DMS53 treated with DMSO at 0.1 percent for 48 hours (cell line): ENCODE measurements at regions not wholly inside any gene's neighbourhood (a gene's known extent, or its start where the extent isn't known, plus 50 kb on each side); places are given as distances from the start of the nearest gene placed in this dataset.
A peak's percentile ranks its signal among the peaks of the same experiment; 100 is the strongest.

Experiments used
- DNase-seq: peaks from one replicate; lab custom pipeline; 2025; ENCODE audit not compliant: unreplicated experiment; lab: John Stamatoyannopoulos, UW

DNA sequence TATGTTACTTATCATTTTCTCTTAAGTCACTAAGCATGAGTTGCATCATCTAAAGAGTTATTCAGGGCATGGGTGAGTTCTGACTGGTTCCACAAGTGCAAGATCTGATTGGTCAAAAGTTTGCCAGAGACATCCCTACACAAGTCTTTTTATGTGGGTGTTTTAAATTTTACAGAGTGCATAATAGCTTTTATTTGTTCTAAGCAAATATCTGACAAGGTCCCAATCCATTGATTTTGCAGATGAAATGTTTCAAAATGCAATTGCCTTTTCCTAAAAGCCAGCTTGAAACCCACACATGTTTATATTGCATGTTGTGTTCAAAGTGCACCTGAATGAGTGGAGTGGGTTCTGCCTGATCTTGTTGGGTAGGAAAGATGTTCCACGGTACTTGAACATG, 101.7 kb upstream of the PAX6 start:
- no peak for DNase-seq

DNA sequence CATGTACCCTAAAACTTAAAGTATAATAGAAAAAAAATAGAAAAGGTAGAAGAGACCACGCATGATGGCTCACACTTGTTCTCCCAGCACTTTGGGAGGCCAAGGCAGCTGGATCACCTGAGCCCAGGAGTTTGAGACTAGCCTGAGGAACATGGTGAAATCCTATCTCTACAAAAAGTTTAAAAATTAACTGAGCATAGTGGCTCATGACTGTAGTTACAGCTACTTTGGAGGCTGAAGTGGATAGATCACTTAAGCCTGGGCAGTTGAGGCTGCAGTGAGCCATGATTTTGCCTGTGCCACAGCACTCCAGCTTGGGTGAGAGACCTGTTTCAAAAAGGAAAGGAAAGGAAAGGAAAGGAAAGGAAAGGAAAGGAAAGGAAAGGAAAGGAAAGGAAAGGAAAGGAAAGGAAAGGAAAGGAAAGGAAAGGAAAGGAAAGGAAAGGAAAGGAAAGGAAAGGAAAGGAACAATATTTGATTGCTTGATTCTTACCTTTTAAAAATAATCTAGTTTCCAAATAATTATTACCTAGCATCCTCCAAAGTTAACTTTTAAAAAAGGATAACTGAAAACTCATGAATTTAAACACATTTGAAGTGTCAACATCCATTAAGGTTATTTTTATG, 99.9 kb upstream of the PAX6 start:
- no peak for DNase-seq

DNA sequence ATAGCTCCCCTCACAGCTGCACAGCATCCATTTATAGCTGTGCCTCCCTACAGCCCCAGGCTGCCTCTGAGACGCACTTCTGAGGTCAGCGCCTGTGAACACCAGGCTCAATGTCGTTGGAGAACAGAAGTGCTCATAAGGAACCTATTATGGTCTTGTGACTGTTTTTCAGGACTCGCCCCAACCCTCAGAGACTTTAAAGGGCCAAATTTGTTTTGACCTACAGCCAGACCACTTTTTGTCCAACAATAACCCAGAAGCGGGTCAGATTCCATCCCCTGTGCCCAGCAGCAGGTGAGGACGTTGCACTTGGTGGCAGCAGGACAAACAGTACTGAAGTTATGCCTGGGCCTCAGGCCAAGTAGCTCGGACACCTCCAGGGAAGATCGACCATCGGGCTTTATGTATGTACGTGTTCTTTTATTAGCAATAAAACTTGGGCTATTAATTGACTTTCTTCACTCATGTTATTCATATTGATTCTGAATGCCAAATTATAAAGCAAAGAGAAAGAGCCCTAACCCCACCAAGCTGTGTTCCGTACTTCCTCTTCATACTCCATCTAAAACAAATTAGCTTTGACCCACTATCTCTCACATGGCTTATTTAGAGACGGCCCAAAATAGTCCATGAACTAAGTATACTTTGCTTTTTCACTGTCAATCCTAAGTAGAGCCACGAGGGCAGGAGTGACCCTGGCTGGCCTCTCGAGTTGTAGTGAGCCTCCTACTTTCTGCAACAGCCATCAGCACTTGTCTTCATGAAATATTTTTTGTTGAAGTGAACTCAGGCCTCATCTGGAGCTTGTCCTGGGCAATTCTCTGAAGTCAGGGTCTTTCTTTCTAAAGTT, 92.3 kb upstream of the PAX6 start:
- no peak for DNase-seq

DNA sequence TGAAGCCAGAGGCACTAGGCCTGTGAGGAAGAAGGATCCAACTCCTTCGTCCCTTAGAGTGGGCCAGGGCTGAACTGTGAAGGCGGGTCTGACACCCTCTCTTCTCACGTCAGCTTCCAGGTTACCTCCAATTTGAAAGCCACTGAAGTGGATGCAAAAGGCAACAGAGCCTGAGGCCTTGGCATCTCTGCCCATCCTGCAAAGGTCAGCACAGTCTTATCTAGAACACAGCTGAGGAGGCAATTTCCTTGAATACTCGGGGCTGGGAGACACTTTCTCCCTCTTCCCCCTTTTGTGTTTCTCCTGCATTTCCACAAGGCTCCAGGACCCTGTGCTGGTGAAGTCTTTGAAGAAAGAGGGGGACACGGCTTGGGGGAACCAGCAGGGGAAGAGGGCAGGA, 91.6 kb upstream of the PAX6 start:
- no peak for DNase-seq

DNA sequence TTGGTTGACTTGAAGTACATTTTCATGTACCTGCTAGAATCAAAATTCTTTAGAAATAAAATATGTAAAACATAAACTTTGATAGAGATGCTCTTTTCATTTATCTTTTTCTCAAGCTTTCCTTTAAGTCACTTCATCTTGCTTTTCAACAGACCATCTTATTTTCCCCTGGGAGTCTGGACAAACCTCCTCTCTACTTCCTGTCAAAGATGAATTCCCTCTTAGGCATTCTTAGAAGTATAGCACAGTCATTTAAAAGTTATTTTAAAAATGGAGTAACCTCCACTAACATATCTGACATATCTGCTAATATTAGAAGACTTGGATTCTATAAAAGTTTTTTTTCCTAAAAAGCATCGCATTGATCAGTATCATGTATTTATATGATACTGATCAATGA, 84.8 kb upstream of the PAX6 start:
- DNase-seq = no peak

DNA sequence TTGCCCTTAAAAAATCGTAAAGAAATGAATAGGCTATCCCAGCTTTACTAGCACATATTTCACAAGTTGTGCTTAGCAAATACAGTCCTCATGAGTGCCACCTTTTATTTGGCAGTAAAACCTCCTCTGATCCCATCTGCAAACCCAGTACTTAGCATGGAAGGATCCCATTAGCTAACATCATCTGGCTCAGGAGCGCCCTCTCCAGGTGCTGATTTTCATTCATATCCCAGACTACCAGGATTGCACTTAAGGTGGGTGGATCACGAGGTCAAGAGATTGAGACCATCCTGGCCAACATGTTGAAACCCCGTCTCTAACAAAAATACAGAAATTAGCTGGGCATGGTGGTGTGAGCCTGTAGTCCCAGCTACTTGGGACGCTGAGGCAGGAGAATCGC, 76.1 kb upstream of the PAX6 start:
- no peak for DNase-seq

DNA sequence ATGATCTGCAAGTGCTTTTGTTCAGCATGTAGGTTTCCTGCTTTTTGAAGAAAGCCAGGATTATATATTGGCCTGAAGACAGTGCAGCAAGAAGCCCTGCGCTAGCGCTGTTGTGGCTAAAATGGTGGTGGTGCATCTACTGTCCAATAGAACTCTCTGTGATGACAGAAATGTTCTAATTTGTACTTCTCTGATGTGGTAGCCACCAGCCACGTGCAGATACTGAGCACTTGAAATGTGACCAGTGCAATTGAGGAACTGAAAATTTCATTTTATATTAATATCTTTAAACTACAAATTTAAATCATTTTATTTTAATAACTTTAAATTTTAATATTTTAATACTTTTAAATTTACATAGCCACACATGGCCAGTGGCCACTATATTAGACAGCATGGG, 73.0 kb upstream of the PAX6 start:
- DNase-seq = no peak

DNA sequence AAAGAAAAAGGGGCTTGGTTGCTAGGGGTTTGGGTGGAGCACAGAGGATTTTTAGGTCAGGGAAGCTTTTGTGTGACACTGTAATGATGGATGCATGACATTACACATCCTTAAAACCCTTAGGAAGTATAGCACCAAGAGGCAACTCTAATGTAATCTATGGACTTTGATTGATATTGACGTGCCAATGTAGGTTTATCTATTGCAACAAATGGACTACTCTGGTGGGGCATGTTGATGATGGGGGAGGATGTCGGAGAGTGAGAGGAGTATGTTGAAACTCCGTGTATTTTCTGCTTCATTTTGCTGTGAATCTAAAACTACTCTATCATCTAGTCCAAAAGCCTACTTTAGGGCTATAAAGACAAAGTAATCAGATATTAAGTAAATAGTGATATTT, 72.3 kb upstream of the PAX6 start:
- DNase-seq = no peak

DNA sequence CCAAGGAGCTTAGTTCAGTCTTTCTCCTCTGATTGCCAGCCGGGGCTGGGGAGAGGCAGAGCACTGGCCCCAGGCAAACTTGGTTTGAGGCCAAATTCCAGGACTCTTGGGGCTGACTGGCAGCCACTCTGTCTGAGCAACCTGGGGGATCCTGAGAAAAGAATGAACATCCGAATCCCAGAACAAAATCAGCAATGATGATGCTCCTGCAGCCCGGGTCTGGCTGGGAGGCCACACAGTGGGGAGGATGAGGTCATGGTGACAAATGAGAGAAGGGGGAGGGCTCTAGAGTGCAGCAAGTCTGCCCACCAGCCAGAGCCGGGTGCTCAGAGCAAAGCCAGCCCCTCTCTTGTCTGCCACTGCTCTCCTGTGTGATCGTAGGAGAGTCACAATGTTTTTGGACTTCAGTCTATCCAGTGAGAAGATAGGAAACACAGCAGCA, 71.8 kb upstream of the PAX6 start:
- no peak for DNase-seq

DNA sequence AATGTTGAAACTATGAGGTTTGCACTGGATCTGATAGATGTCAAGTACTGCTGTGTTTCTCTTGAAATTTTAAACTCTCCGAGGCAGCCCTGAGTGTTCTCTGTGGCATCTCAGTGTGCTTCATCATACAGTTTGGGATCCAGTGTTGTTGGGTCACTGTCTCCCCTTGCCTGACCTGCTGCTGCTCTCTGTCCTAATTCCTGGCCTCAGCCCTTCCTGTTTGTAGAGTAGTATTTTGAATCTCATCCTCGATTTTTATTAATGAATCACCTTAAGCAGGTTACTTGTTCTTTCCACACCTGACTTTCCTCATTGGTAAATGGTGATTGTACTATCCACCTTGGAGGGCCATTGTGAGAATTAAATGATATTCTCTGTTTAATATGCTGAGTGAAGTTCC, 70.7 kb upstream of the PAX6 start:
- no peak for DNase-seq

DNA sequence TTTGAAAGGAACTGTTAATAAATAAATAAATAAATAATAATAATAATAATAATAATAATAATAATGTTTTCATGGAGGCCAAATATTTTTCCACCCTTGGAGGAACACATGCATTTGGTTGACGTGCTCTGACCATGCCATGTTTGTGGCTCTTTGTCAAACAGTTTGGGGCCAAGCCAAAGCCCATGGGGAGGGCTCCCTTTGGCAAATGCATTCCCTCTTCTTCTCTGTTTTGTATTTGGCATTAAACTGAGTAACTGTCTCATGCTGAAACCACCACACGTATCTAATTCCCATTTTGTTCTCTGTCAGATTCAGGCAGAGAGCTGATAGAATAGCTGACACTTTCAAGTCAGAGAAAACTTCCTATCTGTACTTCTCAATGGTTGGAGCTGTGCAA, 68.6 kb upstream of the PAX6 start:
- DNase-seq = no peak

DNA sequence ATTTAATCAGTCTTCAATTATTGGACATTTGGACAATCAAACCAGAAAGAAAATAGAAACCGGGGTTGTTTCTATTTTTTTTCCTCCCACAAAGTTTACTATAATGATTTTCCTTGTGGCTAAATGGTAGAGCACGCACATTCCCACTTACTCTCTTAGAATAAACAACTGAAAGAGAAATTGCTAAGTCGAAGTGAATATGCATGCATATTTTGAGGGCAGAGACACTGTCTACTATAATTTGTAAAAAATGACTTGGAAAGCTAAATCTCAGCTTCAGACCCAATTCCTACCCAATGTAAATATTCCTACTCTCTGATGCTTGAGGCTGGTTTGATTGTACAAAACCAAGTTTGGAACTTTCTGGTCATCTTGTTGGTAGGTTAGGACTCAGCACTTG, 66.7 kb upstream of the PAX6 start:
- no peak for DNase-seq

DNA sequence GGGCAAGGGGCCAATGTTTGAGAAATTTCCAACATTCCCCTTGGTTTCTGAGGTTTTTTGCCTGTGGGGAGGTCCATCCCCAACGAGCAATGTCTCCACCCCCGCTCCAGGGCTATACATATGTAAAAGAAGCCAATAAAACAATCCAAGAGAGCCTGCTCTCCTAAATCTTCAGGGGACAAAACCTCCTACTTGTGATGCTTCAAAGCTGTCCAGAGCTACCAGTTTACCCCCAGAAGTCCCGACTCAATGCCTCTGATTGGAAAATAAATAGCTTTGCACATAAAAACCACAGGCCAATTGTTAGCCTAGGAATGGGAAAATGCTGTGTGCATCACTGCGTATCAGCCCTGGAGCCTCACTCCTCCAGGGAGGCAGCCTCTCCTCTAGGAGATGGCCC, 66.0 kb upstream of the PAX6 start:
- no peak for DNase-seq

DNA sequence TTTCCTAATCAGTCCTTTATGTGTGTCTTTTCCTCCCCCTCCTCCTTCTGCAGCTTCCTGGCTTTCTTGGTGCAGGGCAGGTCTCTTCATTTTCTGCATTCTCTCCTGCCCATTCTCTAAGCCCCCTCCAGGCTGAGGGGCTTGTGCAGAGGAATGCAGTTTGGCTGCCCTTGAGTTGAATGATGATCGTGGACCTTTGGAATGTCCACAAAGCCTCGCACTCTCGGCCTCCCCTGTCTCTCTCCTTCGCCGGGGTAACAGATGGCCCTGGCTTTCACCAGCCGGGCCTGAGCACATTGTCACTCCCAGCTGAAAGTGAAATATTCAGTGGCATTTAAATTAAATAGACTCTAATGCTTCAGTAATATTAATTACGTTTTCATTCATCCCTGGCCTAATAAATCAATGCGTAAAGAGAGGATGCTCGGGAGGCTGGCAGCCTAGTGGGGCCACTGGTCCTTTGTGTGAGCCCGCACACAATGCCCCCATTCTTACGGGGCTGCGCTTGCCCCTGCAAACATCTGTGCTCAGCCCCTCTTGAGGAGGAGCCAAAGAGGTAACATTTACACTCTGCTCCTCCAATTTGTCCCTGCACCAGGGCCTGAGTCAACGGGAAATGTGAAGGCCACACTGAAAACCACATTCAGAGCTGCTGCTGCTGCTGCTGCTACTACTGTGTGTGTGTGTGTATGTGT, 64.9 kb upstream of the PAX6 start:
- no peak for DNase-seq

DNA sequence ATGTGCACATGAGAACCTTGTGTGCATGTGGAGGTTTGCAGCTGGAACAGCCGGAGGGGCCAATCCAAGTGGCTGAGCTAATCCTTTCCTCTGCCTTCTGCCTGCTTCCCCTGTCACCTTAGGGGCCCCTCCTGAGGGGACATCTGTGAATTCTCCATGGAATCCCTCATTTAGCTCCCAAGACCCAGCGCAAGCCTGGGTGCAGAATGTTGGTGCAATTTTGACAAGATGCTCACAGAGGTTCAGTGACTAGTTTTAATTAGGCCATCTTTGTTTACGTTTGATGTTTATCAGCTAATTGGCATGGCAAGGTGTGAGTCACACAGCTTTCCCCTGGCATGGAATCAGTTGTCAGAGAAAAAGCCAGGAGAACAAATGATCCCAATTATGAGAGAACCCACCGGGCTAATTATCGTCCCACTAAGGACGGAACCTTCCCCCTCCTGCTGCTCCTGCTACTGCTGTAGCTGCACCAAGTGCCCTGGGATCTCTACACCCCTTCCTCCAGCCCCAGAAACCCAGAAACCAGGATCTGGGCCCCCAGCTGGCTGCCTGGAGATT, 63.6 kb upstream of the PAX6 start:
- no peak for DNase-seq

DNA sequence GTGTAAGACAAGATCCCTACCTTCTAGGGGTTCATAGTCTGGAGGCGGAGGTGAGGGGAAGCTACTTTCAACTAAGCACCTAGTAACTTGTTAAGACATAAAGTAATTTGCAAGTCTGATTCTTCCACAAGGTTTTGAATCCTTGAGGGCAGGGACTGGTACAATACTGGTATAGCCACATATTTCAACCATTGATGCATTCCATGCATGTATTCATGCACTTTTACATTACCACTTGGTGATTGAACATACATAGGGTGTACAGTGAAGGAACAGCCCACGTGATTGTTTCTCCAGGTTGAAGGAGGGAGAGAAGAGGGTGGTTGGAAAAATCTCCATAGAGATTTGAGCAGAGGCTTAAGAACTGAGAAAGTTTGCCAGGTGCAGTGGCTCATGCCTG, 62.0 kb upstream of the PAX6 start:
- no peak for DNase-seq

DNA sequence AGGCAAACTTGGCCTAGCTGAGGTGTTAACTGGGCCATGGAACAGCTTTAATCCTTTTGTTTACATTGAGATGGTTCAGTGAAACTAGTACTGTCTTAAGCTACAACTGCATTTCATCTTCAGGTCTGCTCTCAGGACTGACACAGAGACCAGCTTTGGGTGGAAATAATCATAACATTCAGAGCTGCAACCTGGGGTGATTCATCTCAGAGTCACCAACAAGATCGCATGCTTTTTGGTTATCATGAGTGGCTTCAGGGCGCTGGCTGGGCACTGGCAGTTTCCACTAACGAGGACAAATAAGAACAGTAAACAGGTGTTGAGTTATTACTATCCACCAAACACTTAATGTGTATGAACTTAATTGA, 60.9 kb upstream of the PAX6 start:
- DNase-seq = peak; percentile 67

DNA sequence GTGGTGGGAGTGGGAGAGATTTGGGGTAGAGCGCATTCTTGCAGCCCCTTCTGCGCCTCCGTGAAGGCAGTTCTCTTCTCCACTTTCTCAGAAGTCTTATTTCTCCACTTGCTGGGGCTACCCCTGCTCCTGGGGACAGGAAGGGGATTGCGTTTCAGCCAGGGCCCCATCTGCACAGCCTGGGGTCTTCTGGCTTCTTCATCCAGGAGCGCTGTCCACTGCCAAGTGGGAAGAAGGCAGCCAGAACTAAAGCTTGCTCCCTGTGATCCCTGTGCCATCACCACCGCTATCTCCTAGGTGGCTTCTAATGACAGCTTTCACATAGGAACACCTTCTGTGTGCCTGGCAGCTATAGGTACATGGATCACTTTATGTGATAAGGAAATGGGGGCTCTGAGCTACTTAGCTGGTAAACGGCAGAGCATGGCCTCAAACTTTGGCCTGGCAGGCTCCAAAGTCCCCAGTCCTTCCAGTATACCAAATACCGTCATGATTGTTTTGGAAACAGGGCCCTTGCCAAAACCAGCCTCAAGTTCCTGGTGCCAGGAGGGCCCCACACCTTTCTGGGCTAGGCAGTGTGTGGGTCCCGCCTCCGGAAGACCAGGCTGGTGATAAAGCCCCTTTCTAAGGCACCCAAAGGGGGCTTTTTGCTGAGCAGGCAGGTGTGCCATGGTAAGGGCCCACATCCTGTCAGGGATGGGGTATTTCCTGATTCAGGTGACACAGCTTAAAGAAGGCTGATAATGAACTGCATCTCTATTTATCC, 60.4 kb upstream of the PAX6 start:
- DNase-seq = no peak

DNA sequence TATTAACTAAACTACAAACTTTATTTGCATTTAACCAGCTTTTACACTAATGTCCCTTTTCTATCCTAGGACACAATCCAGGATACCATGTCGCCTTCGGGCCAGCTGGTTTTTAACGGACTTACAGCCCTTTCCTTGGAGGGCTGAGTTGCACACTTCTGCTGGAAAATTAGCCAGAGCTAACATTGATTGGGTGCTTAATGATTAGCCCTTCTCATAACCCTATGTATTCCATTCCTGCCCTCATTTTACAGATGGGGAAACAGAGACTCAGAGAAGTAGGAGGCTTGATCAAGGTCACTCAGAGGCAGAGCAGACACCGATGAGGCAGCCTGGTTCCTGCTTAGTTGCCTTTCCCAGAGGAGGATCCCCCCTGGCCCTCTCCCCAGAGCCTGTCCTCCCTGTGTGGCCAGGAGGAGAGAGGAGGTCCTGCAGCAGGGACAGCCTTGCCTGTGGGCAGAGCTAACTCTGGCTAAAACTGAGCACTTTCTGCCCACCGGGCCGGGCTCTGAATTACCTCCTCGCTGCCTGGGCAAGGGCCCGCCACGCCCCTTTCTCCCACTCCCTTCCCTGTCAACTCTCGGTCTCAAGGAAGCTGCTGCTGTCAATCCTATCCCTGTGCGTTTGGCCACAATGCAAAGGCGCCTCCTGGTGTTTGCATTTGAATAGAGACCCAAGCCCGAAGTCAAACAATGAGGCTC, 59.6 kb upstream of the PAX6 start:
- DNase-seq = peak; percentile 4

DNA sequence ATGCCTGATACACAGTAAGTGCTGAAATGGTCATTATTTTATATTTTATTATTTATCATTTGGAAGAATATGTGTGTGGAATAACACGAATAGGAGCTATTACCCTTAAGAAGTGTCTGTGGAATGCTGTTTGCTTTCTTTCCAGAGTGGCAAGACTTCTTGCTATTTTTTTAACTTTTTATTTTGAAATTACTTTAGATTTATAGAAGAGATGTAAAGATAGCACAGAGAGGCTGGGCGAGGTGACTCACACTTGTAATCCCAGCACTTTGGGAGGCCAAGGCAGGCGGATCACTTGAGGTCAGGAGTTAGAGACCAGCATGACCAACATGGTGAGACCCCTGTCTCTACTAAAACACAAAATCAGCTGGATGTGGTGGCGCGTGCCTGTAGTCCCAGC, 58.9 kb upstream of the PAX6 start:
- no peak for DNase-seq
